GM19025 (cell line): ENCODE measurements at regions not wholly inside any gene's neighbourhood (a gene's known extent, or its start where the extent isn't known, plus 50 kb on each side); places are given as distances from the start of the nearest gene placed in this dataset.
"Not testable (repeated sequence)": the region's sequence is repeated elsewhere in the genome, so short reads cannot be mapped to it uniquely, and the experiment has no call there.

Source experiments
- ATAC-seq: cut with Tn5 transposase; IDR thresholded peaks from one replicate; pipeline ENCODE4 v1.9.1; 2021; ENCODE audit warnings: mild to moderate bottlenecking, low read depth, moderate library complexity; ENCODE audit not compliant: unreplicated experiment

- not testable (repeated sequence) for ATAC-seq
These were observed 380.9 kb upstream of the ST8SIA4 start for GRCh38 chr5:101283938-101284337.

- ATAC-seq: no peak
These were observed 375.8 kb upstream of the ST8SIA4 start for GRCh38 chr5:101278917-101279316.

- ATAC-seq: no peak
These were observed 375.1 kb upstream of the ST8SIA4 start for GRCh38 chr5:101278011-101278687.

- no peak for ATAC-seq
These were observed 368.9 kb upstream of the ST8SIA4 start for GRCh38 chr5:101271945-101272344.

GRCh38 chr5:101271416-101271815 is 368.3 kb upstream of the ST8SIA4 start:
- no peak for ATAC-seq

- ATAC-seq: no peak
These were observed 357.8 kb upstream of the ST8SIA4 start for GRCh38 chr5:101260857-101261256.

- ATAC-seq: no peak
These were observed 350.0 kb upstream of the ST8SIA4 start for GRCh38 chr5:101253096-101253495.

- ATAC-seq: no peak
These were observed 341.5 kb upstream of the ST8SIA4 start for GRCh38 chr5:101244621-101245020.

- no peak for ATAC-seq
These were observed 309.9 kb upstream of the ST8SIA4 start for GRCh38 chr5:101212942-101213514.

GRCh38 chr5:101206534-101206933 is 303.5 kb upstream of the ST8SIA4 start:
- no peak for ATAC-seq

GRCh38 chr5:101205065-101205464 is 302.0 kb upstream of the ST8SIA4 start:
- not testable (repeated sequence) for ATAC-seq

GRCh38 chr5:101180365-101180764 is 277.3 kb upstream of the ST8SIA4 start:
- ATAC-seq: not testable (repeated sequence)

GRCh38 chr5:101176605-101177004 is 273.5 kb upstream of the ST8SIA4 start:
- ATAC-seq: no peak

GRCh38 chr5:101174981-101175380 is 271.9 kb upstream of the ST8SIA4 start:
- no peak for ATAC-seq

GRCh38 chr5:101163088-101163487 is 260.0 kb upstream of the ST8SIA4 start:
- ATAC-seq: no peak

- no peak for ATAC-seq
These were observed 256.9 kb upstream of the ST8SIA4 start for GRCh38 chr5:101160002-101160401.

GRCh38 chr5:101159006-101159405 is 255.9 kb upstream of the ST8SIA4 start:
- no peak for ATAC-seq

- no peak for ATAC-seq
These were observed 250.4 kb upstream of the ST8SIA4 start for GRCh38 chr5:101153526-101153925.

GRCh38 chr5:101143526-101143925 is 240.4 kb upstream of the ST8SIA4 start:
- no peak for ATAC-seq

- ATAC-seq: no peak
These were observed 239.0 kb upstream of the ST8SIA4 start for GRCh38 chr5:101142102-101142501.

GRCh38 chr5:101136454-101136853 is 233.4 kb upstream of the ST8SIA4 start:
- ATAC-seq: no peak

GRCh38 chr5:101123363-101123762 is 220.3 kb upstream of the ST8SIA4 start:
- ATAC-seq: no peak
